Activated T-cell treated with anti-CD3 and anti-CD28 coated beads, Interleukin-2, amount 50 U/mL, for 24 hours (primary cell): ENCODE measurements at regions not wholly inside any gene's neighbourhood (a gene's known extent, or its start where the extent isn't known, plus 50 kb on each side); places are given as distances from the start of the nearest gene placed in this dataset.

Experiments
- DNase-seq: peaks from one replicate; pipeline ENCODE4 v3.0.0-alpha.2; 2020
- H3K27ac Mint-ChIP-seq: 2 replicates; pipeline ENCODE4 v1.8.0; 2020; ENCODE audit warnings: mild to moderate bottlenecking, mixed read lengths
- H3K27me3 Mint-ChIP-seq: 2 replicates; pipeline ENCODE4 v1.8.0; 2020; ENCODE audit warnings: mixed read lengths
- H3K36me3 Mint-ChIP-seq: 2 replicates; pipeline ENCODE4 v1.8.0; 2020; ENCODE audit warnings: low read depth, mixed read lengths
- H3K4me1 Mint-ChIP-seq: 2 replicates; pipeline ENCODE4 v1.8.0; 2020; ENCODE audit warnings: low read depth, mixed read lengths
- H3K4me3 Mint-ChIP-seq: 2 replicates; pipeline ENCODE4 v1.8.0; 2020; ENCODE audit warnings: mild to moderate bottlenecking, moderate library complexity, mixed read lengths
- H3K9me3 Mint-ChIP-seq: 2 replicates; pipeline ENCODE4 v1.8.0; 2020; ENCODE audit warnings: mixed read lengths

DNA sequence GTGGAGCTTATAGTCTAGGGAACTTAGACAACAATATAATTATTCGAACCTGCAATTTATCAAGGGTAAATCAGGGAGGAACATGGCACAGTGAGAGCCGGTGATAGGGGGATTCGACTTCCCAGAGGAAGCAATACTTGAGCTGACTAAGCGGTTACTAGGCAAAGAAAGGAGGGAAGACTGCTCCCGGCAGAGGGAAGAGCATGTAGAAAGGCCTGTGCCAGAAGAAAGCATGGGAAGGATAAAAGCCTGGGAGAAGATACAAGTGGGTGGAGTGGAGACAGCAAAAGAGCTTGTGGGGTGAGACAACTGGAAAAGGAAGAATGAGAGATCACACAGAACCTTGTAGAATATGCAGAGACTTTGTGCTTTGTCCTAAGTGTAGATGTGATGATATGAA is 93.3 kb downstream of the MARCHF4 start:
- DNase-seq, result no peak

GRCh38 chr2:216275890-216276289 is 96.4 kb downstream of the MARCHF4 start:
- no peak for DNase-seq
- Mint-ChIP-seq H3K36me3 (no peaks in the 10 kb centered on the region), H3K4me1 (no peaks in the 10 kb centered on the region), H3K4me3 (no peak overlapping the region), H3K27ac (no peak overlapping the region), H3K27me3 (no peaks in the 10 kb centered on the region), H3K9me3 (no peaks in the 10 kb centered on the region)

More for the DNA sequence above, 93.3 kb downstream of the MARCHF4 start:
- Mint-ChIP-seq H3K27me3 (no peaks in the 10 kb centered on the region), H3K4me3 (no peak overlapping the region), H3K36me3 (no peaks in the 10 kb centered on the region), H3K4me1 (no peaks in the 10 kb centered on the region), H3K27ac (no peak overlapping the region), H3K9me3 (no peaks in the 10 kb centered on the region)

DNA sequence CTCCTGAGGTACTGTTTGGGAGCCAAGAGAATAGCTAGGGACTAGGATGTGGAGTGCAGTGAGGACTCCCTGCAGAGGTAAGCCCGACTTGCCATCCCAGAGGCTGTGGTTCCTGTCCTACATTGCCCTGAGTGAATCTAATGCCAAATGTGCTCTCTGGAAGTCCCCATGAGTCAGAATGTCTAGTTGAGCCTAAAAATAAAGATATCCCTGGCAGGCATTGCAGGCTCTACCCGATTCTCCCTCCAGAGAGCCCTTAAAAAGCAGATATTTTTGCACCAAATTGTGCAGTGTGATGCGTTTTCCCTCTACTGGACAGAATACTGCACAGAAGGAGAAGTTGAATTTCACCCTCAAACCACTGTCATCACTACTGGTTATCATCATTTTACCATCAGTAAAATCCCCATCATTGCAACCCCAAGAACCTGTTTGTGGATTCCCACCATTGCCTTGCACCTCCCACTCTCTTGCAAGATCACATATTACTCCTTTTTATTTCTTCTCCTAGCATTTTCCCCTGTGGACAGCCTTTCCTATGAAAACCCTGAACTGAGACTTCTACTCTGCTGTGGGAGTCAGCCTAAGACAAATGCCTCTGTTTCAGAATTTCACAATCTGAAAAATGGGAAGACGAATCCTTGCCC is 98.0 kb downstream of the MARCHF4 start:
- no peak for DNase-seq
- H3K36me3 Mint-ChIP-seq, result no peaks in the 10 kb centered on the region

DNA sequence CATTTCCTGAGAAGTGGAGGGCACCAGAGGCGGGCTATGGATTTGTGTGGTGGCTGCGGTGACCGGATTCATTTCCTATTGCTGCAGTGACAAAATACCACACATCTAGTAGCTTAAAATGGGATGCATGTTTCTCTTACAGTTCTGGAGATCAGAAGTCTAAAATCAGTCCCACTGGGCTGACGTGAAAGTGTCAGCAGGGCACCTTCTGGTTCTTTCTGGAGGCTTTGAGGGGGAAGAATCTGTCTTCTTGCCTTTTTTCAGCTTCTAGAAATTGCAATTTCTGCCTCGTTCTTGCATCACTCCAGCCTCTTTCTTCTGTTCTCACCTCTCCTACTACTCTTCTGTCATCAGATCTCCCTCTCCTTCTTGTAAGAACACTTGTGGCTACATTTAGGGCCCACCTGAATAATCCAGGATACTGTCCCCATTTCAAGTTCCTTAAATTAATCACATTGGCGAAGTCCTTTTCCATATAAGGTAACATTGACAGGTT is 111.2 kb downstream of the MARCHF4 start:
- H3K27me3 Mint-ChIP-seq, result no peaks in the 10 kb centered on the region
- DNase-seq, result no peak
- H3K36me3 Mint-ChIP-seq, result no peaks in the 10 kb centered on the region
- H3K9me3 Mint-ChIP-seq, result no peaks in the 10 kb centered on the region
- no peak overlapping the region for H3K27ac Mint-ChIP-seq
- H3K4me3 Mint-ChIP-seq, result no peak overlapping the region
- no peaks in the 10 kb centered on the region for H3K4me1 Mint-ChIP-seq

More for the DNA sequence above, 98.0 kb downstream of the MARCHF4 start:
- no peaks in the 10 kb centered on the region for H3K4me1 Mint-ChIP-seq
- H3K27ac Mint-ChIP-seq, result no peak overlapping the region
- no peaks in the 10 kb centered on the region for H3K27me3 Mint-ChIP-seq
- no peaks in the 10 kb centered on the region for H3K9me3 Mint-ChIP-seq
- H3K4me3 Mint-ChIP-seq, result no peak overlapping the region

GRCh38 chr2:216260629-216261028 is 111.7 kb downstream of the MARCHF4 start:
- DNase-seq, result no peak
- no peak overlapping the region for H3K27ac Mint-ChIP-seq
- H3K36me3 Mint-ChIP-seq, result no peaks in the 10 kb centered on the region
- H3K27me3 Mint-ChIP-seq, result no peaks in the 10 kb centered on the region
- H3K4me1 Mint-ChIP-seq, result no peaks in the 10 kb centered on the region
- no peaks in the 10 kb centered on the region for H3K9me3 Mint-ChIP-seq
- H3K4me3 Mint-ChIP-seq, result no peak overlapping the region

DNA sequence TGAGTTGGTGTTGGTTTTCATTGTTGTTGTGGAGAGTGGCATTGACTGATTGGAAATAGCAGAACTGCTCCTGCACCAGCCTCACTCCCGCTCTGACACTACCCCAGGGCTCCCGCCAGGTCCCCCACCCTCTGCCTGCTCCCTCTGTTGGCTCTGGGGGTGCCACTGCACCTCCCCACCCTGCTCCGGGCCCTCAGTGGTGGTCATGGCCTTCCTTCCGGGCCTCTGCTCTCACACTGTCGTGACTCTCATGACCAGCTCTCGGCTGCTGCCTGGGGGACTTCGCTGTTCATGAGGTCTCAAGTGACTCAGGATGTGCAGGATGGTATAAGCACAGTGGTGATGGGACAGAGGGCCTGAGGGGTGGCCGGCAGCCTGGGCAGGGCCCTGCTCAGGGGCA is 113.2 kb downstream of the MARCHF4 start:
- H3K4me3 Mint-ChIP-seq, result no peak overlapping the region
- no peaks in the 10 kb centered on the region for H3K27me3 Mint-ChIP-seq
- DNase-seq, result no peak
- no peaks in the 10 kb centered on the region for H3K36me3 Mint-ChIP-seq
- H3K9me3 Mint-ChIP-seq, result no peaks in the 10 kb centered on the region
- H3K27ac Mint-ChIP-seq, result no peak overlapping the region
- H3K4me1 Mint-ChIP-seq, result no peaks in the 10 kb centered on the region

DNA sequence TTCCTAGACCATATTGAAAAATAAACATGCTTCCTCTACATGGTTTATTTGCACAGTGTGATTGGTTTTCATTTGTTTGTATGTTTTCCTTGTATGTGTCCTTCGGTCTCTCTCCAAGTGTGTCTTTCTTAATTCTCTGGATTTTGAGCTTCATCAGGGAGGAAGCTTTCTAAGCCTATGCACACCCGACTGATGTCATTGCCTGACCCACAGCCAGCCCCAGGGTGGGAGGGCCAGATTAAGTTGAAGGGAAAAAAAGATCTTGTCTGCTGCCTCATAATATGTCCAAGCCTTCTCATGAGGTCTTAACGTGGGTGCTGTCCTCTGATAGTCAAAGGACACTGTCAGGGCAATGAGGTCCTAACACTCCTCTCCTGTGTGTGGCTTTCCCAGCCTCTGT is 115.2 kb downstream of the MARCHF4 start:
- Mint-ChIP-seq H3K4me3 (no peak overlapping the region), H3K4me1 (no peaks in the 10 kb centered on the region)
- DNase-seq, result no peak

More for the DNA sequence above, 115.2 kb downstream of the MARCHF4 start:
- no peaks in the 10 kb centered on the region for H3K9me3 Mint-ChIP-seq
- H3K36me3 Mint-ChIP-seq, result no peaks in the 10 kb centered on the region
- H3K27me3 Mint-ChIP-seq, result no peaks in the 10 kb centered on the region
- no peak overlapping the region for H3K27ac Mint-ChIP-seq
